Heart left ventricle (tissue), 16 donors: ENCODE measurements at regions not wholly inside any gene's neighbourhood (a gene's known extent, or its start where the extent isn't known, plus 50 kb on each side); places are given as distances from the start of the nearest gene placed in this dataset.

Source experiments
- ATAC-seq, 4 donors: fragments of 200-7000 bp; cut with Tn5 transposase; one replicate each; pipeline ENCODE4 v1.9.1; 2020 to 2022; ENCODE audit warnings: moderate library complexity in 4 of 4, mild to moderate bottlenecking in 3 of 4, moderate number of reproducible peaks in 1 of 4
- DNase-seq, 5 donors: peaks; one replicate each; pipeline ENCODE4 v3.0.0-alpha.2; 2020
- H3K27ac ChIP-seq, 12 donors: fragments of 200-600 bp; sonication (generic) in 4 of 12; one replicate each; pipeline versions ENCODE4 v1.5.0 to v1.8.0; 2016 to 2022; ENCODE audit warnings: mild to moderate bottlenecking in 2 of 12
- H3K27me3 ChIP-seq, 9 donors: fragments of 200-600 bp; sonication (generic) in 2 of 9; one replicate each; pipeline versions ENCODE4 v1.5.1 to v1.8.0; 2016 to 2022; ENCODE audit warnings: mild to moderate bottlenecking in 3 of 9
- H3K36me3 ChIP-seq, 9 donors: fragments of 200-600 bp; sonication (generic) in 2 of 9; one replicate each; pipeline versions ENCODE4 v1.5.0 to v1.8.0; 2018 to 2022; ENCODE audit warnings: mild to moderate bottlenecking in 2 of 9
- H3K4me1 ChIP-seq, 12 donors: fragments of 200-600 bp; sonication (generic) in 4 of 12; one replicate each; pipeline versions ENCODE4 v1.5.0 to v1.8.0; 2016 to 2022; ENCODE audit warnings: mild to moderate bottlenecking in 3 of 12
- H3K4me3 ChIP-seq, 12 donors: fragments of 200-600 bp; sonication (generic) in 4 of 12; one replicate each; pipeline versions ENCODE4 v1.5.0 to v1.8.0; 2017 to 2022; ENCODE audit warnings: mild to moderate bottlenecking in 9 of 12, moderate library complexity in 4 of 12
- H3K9me3 ChIP-seq, 12 donors: fragments of 200-600 bp; sonication (generic) in 4 of 12; one replicate each; pipeline versions ENCODE4 v1.5.0 to v1.8.0; 2016 to 2022; ENCODE audit warnings: mild to moderate bottlenecking in 1 of 12
- CTCF ChIP-seq, 12 donors: fragments of 200-600 bp; sonication (generic) in 4 of 12; IDR thresholded peaks; one replicate each; pipeline versions ENCODE4 v1.5.0 to v1.8.0; 2018 to 2022; ENCODE audit warnings: antibody characterized with exemption in 12 of 12, mild to moderate bottlenecking in 5 of 12
- POLR2A ChIP-seq, 2 donors: fragments of 450-650 bp; IDR thresholded peaks; one replicate each; pipeline ENCODE4 v1.6.1; 2017; ENCODE audit warnings: antibody characterized with exemption in 2 of 2, mild to moderate bottlenecking in 2 of 2, moderate library complexity in 2 of 2
- WGBS, 4 donors: extraction: QIAGEN DNeasy Blood & Tissue Kit in 2 of 4; methylation state at CpG; one replicate each; pipeline versions ENCODE4 v1.1.5 to v1.1.7; 2013 to 2018; 5-methylcytosine and 5-hydroxymethylcytosine counted together
- intact Hi-C, 10 donors: fragments of 100-400 bp; cut with DNase I; formaldehyde crosslinking; loops; one replicate each; pipeline versions ENCODE4 v1.11.1 to v1.14.2; 2022
- donor health status: ischemic (EF 13 %, LVEDD 7.1; RV severe dilation, severe dysfunction).
- donor health status: healthy with polysubstance abuse.
- donor health status: DM: no; HTN: yes; CAD: no.
- donor health status: DM: no; HTN: no; CAD: no.
- donor health status: ischemic (EF 25% LVEDD 6.9; RV normal size, moderate dysfunction).
- donor health status: ischemic (EF 25% LVEDD 5.7; RV mildly dilated, moderate dysfunction).
- donor health status: healthy.
- donor health status: DM: yes; HTN: yes; CAD: no.
- donor health status: ischemic (EF 35%, LVEDD 5.7; RV mildly dilated, moderate dysfunction).
- donor health status: nonischemic (EF 11% LVEDD 7.7; RV severe dilation, severe dysfunction).
- donor health status: DM: yes; HTN: yes; CAD: no.
- donor health status: PGD.
- donor health status: ischemic (EF 29% LVEDD 5.4; RV normal size, mild dysfunction).
- donor health status: nonischemic (EF 23%, LVEDD 6.1; RV moderate dilation, normal function).

GRCh38 chr2:66813525-66813924 is 378.6 kb downstream of the MEIS1 start:
- ATAC-seq (no peak), DNase-seq (no peak)
- Histone ChIP-seq H3K27me3 (no peaks in the 10 kb centered on the region), H3K9me3 (peaks cover 0 to 9% (median 0%) of the 10 kb centered on the region in 12 donors), H3K27ac (peak overlapping the region in 1 of 12 donors; percentile 70), H3K4me3 (no peak overlapping the region), H3K4me1 (no peaks in the 10 kb centered on the region), H3K36me3 (no peaks in the 10 kb centered on the region)
- WGBS, 4 donors, result 9 to 36% (median 16%) methylated on average over 1 of the region's 1 CpG
- TF ChIP-seq CTCF (IDR thresholded peaks at IDR 0.05), result no peak
- no peak for TF ChIP-seq POLR2A (IDR thresholded peaks at IDR 0.05)
- intact Hi-C loops, result no loop called here

DNA sequence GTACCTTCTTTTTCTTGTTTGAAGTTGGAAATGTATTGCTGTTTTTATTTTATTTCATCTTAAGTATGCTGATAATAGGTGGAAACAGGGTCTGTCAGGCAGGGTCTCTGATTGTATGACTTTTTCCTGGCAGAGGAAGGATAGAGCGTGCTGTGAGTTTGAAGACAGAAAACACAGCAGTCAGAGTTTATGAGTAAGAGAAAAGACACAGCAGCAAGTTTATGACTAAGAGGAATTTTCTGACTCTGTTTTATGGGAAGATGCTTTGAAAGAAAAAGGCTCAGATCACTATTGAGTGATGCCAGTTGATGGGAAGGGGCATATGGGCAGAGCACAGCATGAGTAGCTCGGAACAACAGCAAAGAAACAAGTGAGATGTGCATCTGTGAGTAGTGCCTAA is 379.1 kb downstream of the MEIS1 start:
- Histone ChIP-seq H3K36me3 (no peaks in the 10 kb centered on the region), H3K4me1 (no peaks in the 10 kb centered on the region), H3K4me3 (no peak overlapping the region), H3K9me3 (peaks cover 0 to 14% (median 2%) of the 10 kb centered on the region in 12 donors), H3K27me3 (no peaks in the 10 kb centered on the region), H3K27ac (peak overlapping the region in 1 of 12 donors; percentile 70)
- intact Hi-C loops, result no loop called here
- WGBS, 4 donors, result 57 to 75% (median 70%) methylated on average over 2 of the region's 2 CpGs
- ATAC-seq (no peak), DNase-seq (no peak)
- TF ChIP-seq POLR2A (IDR thresholded peaks at IDR 0.05) (no peak), CTCF (IDR thresholded peaks at IDR 0.05) (no peak)

DNA sequence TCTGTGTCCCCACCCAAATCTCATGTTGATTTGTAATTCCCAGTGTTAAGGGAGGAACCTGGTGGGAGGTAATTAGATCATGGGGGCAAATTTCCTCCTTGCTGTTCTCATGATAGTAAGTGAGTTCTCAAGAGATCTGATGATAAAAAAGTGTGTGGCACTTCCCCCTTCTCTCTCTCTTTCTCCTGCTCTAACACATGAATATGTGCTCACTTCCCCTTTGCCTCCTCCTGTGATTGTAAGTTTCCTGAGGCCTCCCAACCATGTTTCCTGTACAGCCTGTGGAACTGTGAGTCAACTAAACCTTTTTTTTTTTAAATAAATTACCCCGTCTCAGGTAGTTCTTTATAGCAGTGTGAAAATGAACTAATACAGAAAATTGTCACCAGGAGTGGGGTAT is 380.0 kb downstream of the MEIS1 start:
- Histone ChIP-seq H3K27ac (peak overlapping the region in 1 of 12 donors; percentile 70), H3K36me3 (no peaks in the 10 kb centered on the region), H3K27me3 (no peaks in the 10 kb centered on the region), H3K4me1 (no peaks in the 10 kb centered on the region), H3K9me3 (peaks cover 0 to 18% (median 3%) of the 10 kb centered on the region in 12 donors), H3K4me3 (no peak overlapping the region)
- ATAC-seq (no peak), DNase-seq (no peak)
- intact Hi-C loops, result no loop called here
- WGBS, 4 donors, result 64 to 74% (median 69%) methylated on average over 1 of the region's 1 CpG
- TF ChIP-seq CTCF (IDR thresholded peaks at IDR 0.05), result no peak
- TF ChIP-seq POLR2A (IDR thresholded peaks at IDR 0.05), result no peak

GRCh38 chr2:66815886-66816285 is 381.0 kb downstream of the MEIS1 start:
- intact Hi-C loops, result no loop called here
- no peak overlapping the region for H3K4me3 ChIP-seq
- H3K9me3 ChIP-seq, result peaks cover 0 to 18% (median 3%) of the 10 kb centered on the region in 12 donors
- no peaks in the 10 kb centered on the region for H3K4me1 ChIP-seq
- WGBS, 4 donors, result 84 to 87% (median 86%) methylated on average over 4 of the region's 4 CpGs
- no peaks in the 10 kb centered on the region for H3K36me3 ChIP-seq
- H3K27ac ChIP-seq, result no peak overlapping the region
- H3K27me3 ChIP-seq, result no peaks in the 10 kb centered on the region
- DNase-seq (no peak), ATAC-seq (no peak)
- no peak for TF ChIP-seq POLR2A (IDR thresholded peaks at IDR 0.05)
- no peak for TF ChIP-seq CTCF (IDR thresholded peaks at IDR 0.05)
